GM12801 (cell line): ENCODE measurements at regions not wholly inside any gene's neighbourhood (a gene's known extent, or its start where the extent isn't known, plus 50 kb on each side); places are given as distances from the start of the nearest gene placed in this dataset.

Source experiments
- CTCF ChIP-seq: IDR thresholded peaks from one replicate; pipeline ENCODE4 v1.5.1; 2011; ENCODE audit warnings: control low read depth; ENCODE audit not compliant: insufficient read length; ENCODE audit errors: extremely low read depth

- no peak for TF ChIP-seq CTCF
Observed at GRCh38 chr2:16561676-16562075, 104.0 kb downstream of the CYRIA start.

GRCh38 chr2:16561251-16561650 lies 104.4 kb downstream of the CYRIA start:
- no peak for TF ChIP-seq CTCF

DNA sequence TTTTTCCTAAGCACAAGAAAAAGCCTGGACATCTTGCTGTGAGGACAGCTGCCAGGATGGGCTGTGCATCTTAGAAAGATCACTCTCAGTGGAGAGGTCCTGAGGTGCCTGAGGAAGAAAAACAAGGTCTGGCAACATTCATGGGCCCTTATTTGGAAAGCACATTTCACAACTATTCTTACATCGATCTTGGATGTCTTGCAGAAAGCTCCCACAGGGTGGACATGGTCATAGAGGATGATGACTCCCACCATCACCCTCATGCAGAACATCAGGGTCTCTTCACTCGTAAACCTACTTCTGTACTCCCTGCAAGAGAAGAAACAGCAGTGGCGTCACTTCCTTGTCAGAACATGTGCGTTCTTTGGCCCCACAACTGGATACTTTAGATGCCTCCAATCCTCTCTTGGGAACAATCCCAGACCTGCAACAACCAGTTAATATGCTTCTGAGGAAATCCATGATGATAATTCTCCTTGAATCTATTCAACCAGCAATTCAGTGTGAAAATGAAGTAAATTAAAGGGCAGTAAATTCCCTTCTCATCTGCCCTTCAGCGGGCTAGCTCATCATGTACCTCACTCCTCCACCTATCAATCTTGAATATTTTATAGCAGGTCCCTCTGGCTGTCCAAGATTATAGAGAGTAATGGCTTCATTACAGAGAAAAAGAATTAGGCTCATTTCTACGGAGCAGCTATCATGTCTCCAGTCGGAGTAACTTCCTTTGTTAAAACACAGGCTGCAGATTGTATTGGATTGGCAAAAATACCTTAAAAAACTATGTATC lies 106.2 kb downstream of the CYRIA start:
- TF ChIP-seq CTCF: no peak

- no peak for TF ChIP-seq CTCF
Observed at GRCh38 chr2:16554060-16554583, 111.5 kb downstream of the CYRIA start.

DNA sequence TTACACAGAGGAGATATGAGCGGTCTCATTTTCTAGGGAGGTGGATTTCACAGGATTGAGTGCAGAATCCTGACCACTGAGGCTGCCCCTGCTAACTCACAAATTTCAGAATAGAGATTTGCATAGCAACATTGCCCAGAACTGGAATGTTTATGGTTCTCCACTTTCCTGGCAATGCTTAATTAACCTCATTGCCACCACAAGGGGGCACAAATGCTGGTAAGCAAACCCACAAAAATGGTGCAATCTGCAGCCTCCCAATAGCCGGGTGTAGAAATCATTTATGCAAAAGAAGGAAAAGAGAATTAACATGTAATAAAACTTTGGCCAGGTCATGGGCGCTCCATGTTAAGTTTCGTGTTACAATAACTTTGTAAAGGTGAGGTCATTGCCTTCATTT lies 112.4 kb downstream of the CYRIA start:
- TF ChIP-seq CTCF: no peak

DNA sequence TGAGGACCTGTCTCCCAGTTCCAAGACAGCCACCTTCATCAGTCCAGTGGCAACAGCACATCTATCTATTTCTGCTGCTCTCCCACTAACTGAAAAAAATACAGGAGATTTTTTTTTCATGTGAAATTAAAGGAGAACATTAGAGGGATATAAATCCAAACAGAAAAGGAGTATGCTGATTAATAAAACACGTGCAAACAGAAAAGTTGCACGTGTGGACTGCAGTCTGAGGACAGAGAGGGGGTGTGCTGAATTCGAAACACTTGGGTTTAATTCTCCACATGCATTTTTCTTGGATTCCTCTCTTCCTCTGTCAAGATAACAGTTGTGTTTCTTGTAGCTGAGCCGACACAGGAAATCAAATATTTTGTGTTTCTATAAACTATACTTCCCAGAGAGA lies 113.4 kb downstream of the CYRIA start:
- no peak for TF ChIP-seq CTCF

DNA sequence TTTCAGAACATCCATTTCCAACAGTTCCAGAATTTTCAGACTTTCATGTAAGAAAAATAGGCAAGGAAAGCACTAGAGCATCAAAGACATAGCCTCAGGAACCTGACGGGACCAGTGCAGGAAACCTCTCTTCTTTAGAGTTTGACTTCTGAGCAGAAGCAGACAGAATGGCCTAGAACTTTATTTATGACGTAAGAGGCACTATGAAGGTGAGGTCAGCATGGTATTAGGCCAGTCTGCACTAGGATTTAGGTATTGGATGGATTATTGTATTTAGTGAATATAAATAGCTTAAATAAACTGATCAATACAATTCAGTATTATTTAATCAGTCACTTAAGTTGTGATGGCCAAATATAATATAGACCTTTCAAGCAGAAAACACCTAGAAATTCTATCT lies 117.6 kb downstream of the CYRIA start:
- no peak for TF ChIP-seq CTCF
